Caco-2 (cell line): ENCODE measurements at regions not wholly inside any gene's neighbourhood (a gene's known extent, or its start where the extent isn't known, plus 50 kb on each side); places are given as distances from the start of the nearest gene placed in this dataset.
"Not testable (repeated sequence)": the region's sequence is repeated elsewhere in the genome, so short reads cannot be mapped to it uniquely, and the experiment has no call there.

ENCODE experiments used
- BruUV-seq: library from RNA; stranded (reverse); fragments of 400-500 nt; replicated peaks from 2 replicates; lab custom pipeline; 2021; lab: Mats Ljungman, UMichigan
- CTCF ChIA-PET: fragments of 300-600 bp; sonication (Branson Sonifier 250); formaldehyde crosslinking; loops from one replicate; lab custom pipeline; 2022; ENCODE audit warnings: antibody characterized with exemption; lab: Charles Lee
- POLR2A ChIA-PET: fragments of 300-600 bp; sonication (Branson Sonifier 250); formaldehyde crosslinking; loops from one replicate; lab custom pipeline; 2022; ENCODE audit warnings: antibody characterized with exemption; lab: Charles Lee
- DNase-seq, 2 experiments: peaks; one replicate each; pipeline versions ENCODE4 v3.0.0 to v3.0.0-alpha.2; 2020 to 2022
- H3K27me3 ChIP-seq: replicated peaks from 2 replicates; pipeline ENCODE4 v1.6.0; 2011; ENCODE audit warnings: low read length; ENCODE audit not compliant: control insufficient read depth, insufficient read depth
- H3K36me3 ChIP-seq: 2 replicates; pipeline ENCODE4 v1.5.1; 2011; ENCODE audit warnings: low read length; ENCODE audit not compliant: control insufficient read depth, insufficient read depth
- H3K4me1 ChIP-seq: fragments of 250-450 bp; sonication (Bioruptor Pico); 2 replicates; pipeline ENCODE4 v1.5.1; 2020; ENCODE audit warnings: mild to moderate bottlenecking
- H3K4me3 ChIP-seq: 2 replicates; pipeline ENCODE4 v1.5.1; 2011; ENCODE audit warnings: low read depth, mild to moderate bottlenecking, control low read depth, low read length
- H3K9me3 ChIP-seq: fragments of 250-450 bp; sonication (Bioruptor Pico); 2 replicates; pipeline ENCODE4 v1.5.1; 2020; ENCODE audit warnings: mild to moderate bottlenecking, moderate library complexity
- H3K27ac Mint-ChIP-seq: one replicate; pipeline ENCODE4 v1.8.0; 2022; ENCODE audit warnings: mixed read lengths; ENCODE audit not compliant: unreplicated experiment
- H3K27me3 Mint-ChIP-seq: one replicate; pipeline ENCODE4 v1.8.0; 2022; ENCODE audit warnings: mixed read lengths; ENCODE audit not compliant: insufficient read depth, unreplicated experiment
- H3K36me3 Mint-ChIP-seq: one replicate; pipeline ENCODE4 v1.8.0; 2022; ENCODE audit warnings: mild to moderate bottlenecking, mixed read lengths; ENCODE audit not compliant: insufficient read depth, unreplicated experiment
- H3K4me1 Mint-ChIP-seq: one replicate; pipeline ENCODE4 v1.8.0; 2022; ENCODE audit warnings: low read depth, mixed read lengths; ENCODE audit not compliant: unreplicated experiment
- H3K4me3 Mint-ChIP-seq: one replicate; pipeline ENCODE4 v1.8.0; 2022; ENCODE audit warnings: mild to moderate bottlenecking, moderate library complexity, mixed read lengths; ENCODE audit not compliant: unreplicated experiment
- H3K9me3 Mint-ChIP-seq: one replicate; pipeline ENCODE4 v1.8.0; 2022; ENCODE audit warnings: mixed read lengths; ENCODE audit not compliant: unreplicated experiment
- CTCF ChIP-seq, 2 experiments: fragments of 200-600 bp in 1 of 2; IDR thresholded peaks; 1 replicate in 1 of 2; 2 replicates in 1 of 2; pipeline versions ENCODE4 v1.5.1 to v1.8.0; 2011 to 2022; ENCODE audit warnings: antibody characterized with exemption in 1 of 2, control low read depth in 1 of 2, inconsistent platforms in 1 of 2, low read depth in 1 of 2, low read length in 1 of 2, mild to moderate bottlenecking in 1 of 2, moderate library complexity in 1 of 2; ENCODE audit not compliant: insufficient read depth in 1 of 2, severe bottlenecking in 1 of 2, unreplicated experiment in 1 of 2
- intact Hi-C: fragments of 100-400 bp; cut with micrococcal nuclease; formaldehyde crosslinking; loops from one replicate; pipeline ENCODE4 v1.10.0; 2022; ENCODE audit not compliant: unreplicated experiment

DNA sequence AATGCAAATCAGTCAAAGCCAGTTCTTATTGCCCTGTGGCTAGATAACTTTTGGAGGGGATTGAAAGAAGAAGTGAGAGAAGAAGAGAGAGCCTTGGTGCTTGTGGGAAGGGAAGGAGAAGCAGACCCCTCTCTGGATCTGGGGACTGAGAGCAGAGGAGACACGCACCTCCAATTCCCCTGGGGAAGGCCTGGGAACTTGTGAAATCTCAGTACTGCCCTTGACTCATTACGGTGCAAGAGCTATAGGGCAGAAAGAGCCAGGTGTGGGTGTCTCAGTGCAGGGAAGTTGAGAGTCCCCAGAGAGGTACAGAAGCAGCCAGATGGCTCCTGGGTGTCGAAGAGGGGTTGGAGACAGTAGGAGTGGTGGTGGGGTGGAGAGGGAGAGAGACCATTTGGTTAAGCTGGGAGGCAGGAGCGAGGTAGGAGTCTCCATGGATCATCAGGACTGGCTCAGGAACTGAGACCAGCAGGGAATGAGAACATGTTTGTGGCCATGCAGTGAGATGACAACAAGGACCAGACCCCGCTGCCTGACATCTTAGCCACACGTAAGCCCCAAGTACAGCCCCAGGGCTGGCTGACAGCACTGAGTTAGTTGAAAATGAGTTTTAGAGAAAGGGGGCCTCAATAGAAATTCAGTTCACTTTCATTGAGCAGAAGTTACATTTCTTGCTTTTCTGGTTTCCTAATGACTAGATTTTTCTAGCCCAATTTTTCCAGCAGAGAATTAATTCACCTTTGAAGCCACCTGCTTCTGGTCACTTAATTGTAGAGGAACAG lies 238.2 kb downstream of the BUB3 start:
- intact Hi-C loops, result no loop called here
- TF ChIP-seq CTCF (IDR thresholded peaks at IDR 0.05; ENCODE audit: insufficient read depth in 1 of 2, low read depth in 1 of 2, low read length in 1 of 2, severe bottlenecking in 1 of 2, unreplicated experiment in 1 of 2), result no peak
- Mint-ChIP-seq H3K4me1 (no peaks in the 10 kb centered on the region), H3K27me3 (no peaks in the 10 kb centered on the region), H3K36me3 (no peaks in the 10 kb centered on the region), H3K27ac (no peak overlapping the region), H3K4me3 (no peak overlapping the region), H3K9me3 (peaks cover 3% of the 10 kb centered on the region)
- BruUV-seq, result no TSS peak
- no peaks in the 10 kb centered on the region for H3K36me3 ChIP-seq
- POLR2A ChIA-PET, result no interaction called here
- no peak overlapping the region for H3K4me3 ChIP-seq
- H3K9me3 ChIP-seq, result 0 out of 2 replicates have a peak, but pooled peaks cover 4% of the 10 kb centered on the region
- CTCF ChIA-PET, result no interaction called here
- DNase-seq, result no peak
- no peaks in the 10 kb centered on the region for H3K4me1 ChIP-seq
- no peaks in the 10 kb centered on the region for H3K27me3 ChIP-seq

DNA sequence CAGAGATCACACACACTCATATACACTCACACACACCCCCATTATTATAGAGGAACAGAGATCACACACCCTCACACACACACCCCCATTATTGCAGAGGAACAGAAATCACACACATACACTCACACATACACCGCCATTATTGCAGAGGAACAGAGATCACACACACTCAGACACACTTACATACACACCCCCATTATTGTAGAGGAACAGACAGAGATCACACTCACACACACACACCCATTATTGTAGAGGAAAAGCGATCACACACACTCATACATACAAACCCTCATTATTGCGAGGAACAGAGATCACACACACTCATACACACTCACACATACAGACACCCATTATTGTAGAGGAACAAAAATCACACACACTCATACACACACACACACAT lies 239.0 kb downstream of the BUB3 start:
- TF ChIP-seq CTCF (IDR thresholded peaks at IDR 0.05; ENCODE audit: insufficient read depth in 1 of 2, low read depth in 1 of 2, low read length in 1 of 2, severe bottlenecking in 1 of 2, unreplicated experiment in 1 of 2), result no peak
- no peaks in the 10 kb centered on the region for H3K36me3 Mint-ChIP-seq
- no peak overlapping the region for H3K27ac Mint-ChIP-seq
- no peaks in the 10 kb centered on the region for H3K27me3 Mint-ChIP-seq
- intact Hi-C loops, result no loop called here
- no peak for DNase-seq
- Histone ChIP-seq H3K4me1 (no peaks in the 10 kb centered on the region), H3K4me3 (no peak overlapping the region), H3K36me3 (no peaks in the 10 kb centered on the region), H3K9me3 (0 out of 2 replicates have a peak, but pooled peaks cover under 1% of the 10 kb centered on the region), H3K27me3 (no peaks in the 10 kb centered on the region)
- no TSS peak for BruUV-seq
- H3K4me3 Mint-ChIP-seq, result no peak overlapping the region
- ChIA-PET POLR2A (no interaction called here), CTCF (no interaction called here)
- H3K9me3 Mint-ChIP-seq, result no peaks in the 10 kb centered on the region
- H3K4me1 Mint-ChIP-seq, result no peaks in the 10 kb centered on the region

DNA sequence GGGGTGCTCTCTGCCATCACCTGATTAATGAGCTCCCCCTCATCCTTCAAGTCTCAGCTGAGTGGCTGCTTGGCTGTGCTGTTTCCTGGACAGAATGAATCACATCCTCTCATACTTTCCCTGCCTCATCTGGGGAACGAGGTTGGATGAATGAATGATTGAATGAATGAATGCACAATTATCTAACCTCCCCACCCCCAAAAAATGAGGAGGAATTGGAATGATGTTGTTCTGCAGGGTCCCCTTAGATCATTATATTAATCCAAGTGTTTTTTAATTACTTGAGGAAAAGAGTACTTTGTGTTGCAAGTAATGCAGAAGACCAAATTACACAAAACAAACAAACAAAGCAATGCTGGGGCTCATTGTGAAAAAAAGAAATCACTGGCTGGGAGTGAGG lies 240.2 kb downstream of the BUB3 start:
- no peaks in the 10 kb centered on the region for H3K9me3 Mint-ChIP-seq
- no TSS peak for BruUV-seq
- intact Hi-C loops, result no loop called here
- DNase-seq, result no peak
- no peaks in the 10 kb centered on the region for H3K27me3 Mint-ChIP-seq
- Histone ChIP-seq H3K4me3 (no peak overlapping the region), H3K27me3 (no peaks in the 10 kb centered on the region), H3K4me1 (no peaks in the 10 kb centered on the region), H3K9me3 (no peaks in the 10 kb centered on the region), H3K36me3 (no peaks in the 10 kb centered on the region)
- H3K4me1 Mint-ChIP-seq, result no peaks in the 10 kb centered on the region
- no peak overlapping the region for H3K4me3 Mint-ChIP-seq
- no peaks in the 10 kb centered on the region for H3K36me3 Mint-ChIP-seq
- TF ChIP-seq CTCF (IDR thresholded peaks at IDR 0.05; ENCODE audit: insufficient read depth in 1 of 2, low read depth in 1 of 2, low read length in 1 of 2, severe bottlenecking in 1 of 2, unreplicated experiment in 1 of 2), result no peak
- POLR2A ChIA-PET, result no interaction called here
- CTCF ChIA-PET, result no interaction called here
- H3K27ac Mint-ChIP-seq, result no peak overlapping the region

DNA sequence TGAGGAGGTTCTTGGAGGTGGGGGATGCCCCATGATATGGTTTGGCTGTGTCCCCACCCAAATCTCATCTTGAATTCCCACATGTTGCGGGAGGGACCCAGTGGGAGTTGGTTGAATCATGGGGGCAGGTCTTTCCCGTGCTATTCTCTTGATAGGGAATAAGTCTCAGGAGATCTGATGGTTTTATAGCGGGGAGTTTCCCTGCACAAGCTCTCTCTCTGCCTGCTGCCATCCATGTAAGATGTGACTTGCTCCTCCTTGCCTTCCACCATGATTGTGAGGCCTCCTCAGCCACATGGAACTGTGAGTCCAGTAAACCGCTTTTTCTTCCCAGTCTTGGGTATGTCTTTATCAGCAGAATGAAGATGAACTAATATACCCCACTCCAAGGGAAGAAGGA lies 241.0 kb downstream of the BUB3 start:
- H3K4me1 Mint-ChIP-seq, H3K9me3 Mint-ChIP-seq, H3K27me3 ChIP-seq, DNase-seq, H3K4me1 ChIP-seq, BruUV-seq, H3K9me3 ChIP-seq, intact Hi-C loops, POLR2A ChIA-PET, H3K4me3 Mint-ChIP-seq, H3K36me3 Mint-ChIP-seq, H3K27ac Mint-ChIP-seq, H3K36me3 ChIP-seq, H3K4me3 ChIP-seq, CTCF ChIA-PET, H3K27me3 Mint-ChIP-seq: not testable (repeated sequence)
